ENCODE measurements at regions not wholly inside any gene's neighbourhood (a gene's known extent, or its start where the extent isn't known, plus 50 kb on each side); places are given as distances from the start of the nearest gene placed in this dataset.

- DNase-seq (ENCODE audit: low spot score): no peak
- CTCF ChIA-PET: no interaction called here
- POLR2A ChIA-PET (ENCODE audit: low non-redundant PET): no interaction called here
- H3K27ac ChIP-seq: no peak overlapping the region
- no peak for TF ChIP-seq CTCF (conservative IDR thresholded peaks at IDR 0.05; ENCODE audit: low read depth)
These were observed 90.5 kb downstream of the MGST1 start for GRCh38 chr12:16437926-16438325.

- ChIA-PET CTCF (no interaction called here), POLR2A (ENCODE audit: low non-redundant PET) (no interaction called here)
- no peak for TF ChIP-seq CTCF (conservative IDR thresholded peaks at IDR 0.05; ENCODE audit: low read depth)
- no peak overlapping the region for H3K27ac ChIP-seq
- DNase-seq (ENCODE audit: low spot score): no peak
These were observed 102.0 kb downstream of the MGST1 start for GRCh38 chr12:16449459-16449858.

- DNase-seq (ENCODE audit: low spot score): no peak
- POLR2A ChIA-PET (ENCODE audit: low non-redundant PET): no interaction called here
These were observed 105.9 kb downstream of the MGST1 start for GRCh38 chr12:16453319-16453718.

GRCh38 chr12:16454481-16454880 is 107.0 kb downstream of the MGST1 start:
- peak; percentile 8 for DNase-seq (ENCODE audit: low spot score)
- CTCF ChIA-PET: no interaction called here
- POLR2A ChIA-PET (ENCODE audit: low non-redundant PET): no interaction called here
- no peak overlapping the region for H3K27ac ChIP-seq
- TF ChIP-seq CTCF (conservative IDR thresholded peaks at IDR 0.05; ENCODE audit: low read depth): no peak

More at GRCh38 chr12:16453319-16453718, 105.9 kb downstream of the MGST1 start:
- no peak overlapping the region for H3K27ac ChIP-seq
- no peak for TF ChIP-seq CTCF (conservative IDR thresholded peaks at IDR 0.05; ENCODE audit: low read depth)
- CTCF ChIA-PET: no interaction called here

- POLR2A ChIA-PET (ENCODE audit: low non-redundant PET): no interaction called here
- CTCF ChIA-PET: no interaction called here
- no peak for TF ChIP-seq CTCF (conservative IDR thresholded peaks at IDR 0.05; ENCODE audit: low read depth)
- no peak overlapping the region for H3K27ac ChIP-seq
- no peak for DNase-seq (ENCODE audit: low spot score)
These were observed 111.2 kb downstream of the MGST1 start for GRCh38 chr12:16458521-16459078.

- DNase-seq (ENCODE audit: low spot score): no peak
- POLR2A ChIA-PET (ENCODE audit: low non-redundant PET): no interaction called here
- CTCF ChIA-PET: no interaction called here
- no peak overlapping the region for H3K27ac ChIP-seq
- TF ChIP-seq CTCF (conservative IDR thresholded peaks at IDR 0.05; ENCODE audit: low read depth): no peak
These were observed 119.8 kb downstream of the MGST1 start for GRCh38 chr12:16467272-16467671.

- no peak overlapping the region for H3K27ac ChIP-seq
- ChIA-PET POLR2A (ENCODE audit: low non-redundant PET) (no interaction called here), CTCF (no interaction called here)
- TF ChIP-seq CTCF (conservative IDR thresholded peaks at IDR 0.05; ENCODE audit: low read depth): no peak
- no peak for DNase-seq (ENCODE audit: low spot score)
These were observed 125.2 kb downstream of the MGST1 start for GRCh38 chr12:16472631-16473030.

All from RWPE1 (cell line).